Fibroblast of skin of left biceps (primary cell): ENCODE measurements at regions not wholly inside any gene's neighbourhood (a gene's known extent, or its start where the extent isn't known, plus 50 kb on each side); places are given as distances from the start of the nearest gene placed in this dataset.
"Not testable (repeated sequence)": the region's sequence is repeated elsewhere in the genome, so short reads cannot be mapped to it uniquely, and the experiment has no call there.

ENCODE experiments used
- DNase-seq, 2 experiments: peaks; one replicate each; pipeline ENCODE4 v3.0.0-alpha.2; 2013; ENCODE audit warnings: low read depth in 2 of 2

GRCh38 chr5:17123773-17124172 lies 93.7 kb upstream of the BASP1 start:
- DNase-seq = not testable (repeated sequence)

GRCh38 chr5:17127743-17128231 lies 89.6 kb upstream of the BASP1 start:
- DNase-seq = peak; percentile 65 to 66

GRCh38 chr5:17129093-17129849 lies 88.2 kb upstream of the BASP1 start:
- no peak for DNase-seq

- not testable (repeated sequence) for DNase-seq
Measured at GRCh38 chr5:17130302-17130701, 87.1 kb upstream of the BASP1 start.

GRCh38 chr5:17132444-17133083 lies 84.9 kb upstream of the BASP1 start:
- DNase-seq = no peak

- no peak for DNase-seq
Measured at GRCh38 chr5:17135050-17135449, 82.4 kb upstream of the BASP1 start.

GRCh38 chr5:17143335-17143734 lies 74.1 kb upstream of the BASP1 start:
- no peak for DNase-seq

GRCh38 chr5:17146280-17146841 lies 71.1 kb upstream of the BASP1 start:
- DNase-seq = no peak

- no peak for DNase-seq
Measured at GRCh38 chr5:17147170-17147569, 70.3 kb upstream of the BASP1 start.

- no peak for DNase-seq
Measured at GRCh38 chr5:17147617-17148016, 69.8 kb upstream of the BASP1 start.

- DNase-seq = no peak
Measured at GRCh38 chr5:17148481-17148880, 69.0 kb upstream of the BASP1 start.

GRCh38 chr5:17149786-17150185 lies 67.6 kb upstream of the BASP1 start:
- DNase-seq = no peak

- no peak for DNase-seq
Measured at GRCh38 chr5:17150531-17150930, 66.9 kb upstream of the BASP1 start.

GRCh38 chr5:17151686-17152085 lies 65.7 kb upstream of the BASP1 start:
- DNase-seq = no peak

GRCh38 chr5:17154211-17154996 lies 63.0 kb upstream of the BASP1 start:
- no peak for DNase-seq

GRCh38 chr5:17156463-17156862 lies 61.0 kb upstream of the BASP1 start:
- DNase-seq = no peak

- DNase-seq = no peak
Measured at GRCh38 chr5:17157294-17157693, 60.1 kb upstream of the BASP1 start.

GRCh38 chr5:17157916-17158529 lies 59.4 kb upstream of the BASP1 start:
- DNase-seq = peak; percentile 96

- no peak for DNase-seq
Measured at GRCh38 chr5:17160756-17161040, 56.7 kb upstream of the BASP1 start.

- DNase-seq = no peak
Measured at GRCh38 chr5:17161662-17162061, 55.8 kb upstream of the BASP1 start.

- DNase-seq = no peak
Measured at GRCh38 chr5:17163221-17163620, 54.2 kb upstream of the BASP1 start.
